Keratinocyte (primary cell): ENCODE measurements at regions not wholly inside any gene's neighbourhood (a gene's known extent, or its start where the extent isn't known, plus 50 kb on each side); places are given as distances from the start of the nearest gene placed in this dataset.

ENCODE experiments used
- EZH2 ChIP-seq: IDR thresholded peaks from one replicate; pipeline ENCODE4 v1.6.1; 2012; ENCODE audit warnings: inconsistent platforms, mild to moderate bottlenecking, low read length, moderate library complexity
- TF ChIP-seq, protein P1 (sequence below), 3 experiments: IDR thresholded peaks in 1 of 3; conservative IDR thresholded peaks in 1 of 3; optimal IDR thresholded peaks in 1 of 3; 2 replicates in 2 of 3; 3 replicates in 1 of 3; pipeline versions ENCODE3 to v1.5.1; 2011; ENCODE audit warnings: low read length in 3 of 3, mild to moderate bottlenecking in 3 of 3, moderate library complexity in 2 of 3, control low read depth in 1 of 3, inconsistent platforms in 1 of 3; ENCODE audit not compliant: insufficient read depth in 2 of 3; ENCODE audit errors: extremely low read depth in 1 of 3

DNA sequence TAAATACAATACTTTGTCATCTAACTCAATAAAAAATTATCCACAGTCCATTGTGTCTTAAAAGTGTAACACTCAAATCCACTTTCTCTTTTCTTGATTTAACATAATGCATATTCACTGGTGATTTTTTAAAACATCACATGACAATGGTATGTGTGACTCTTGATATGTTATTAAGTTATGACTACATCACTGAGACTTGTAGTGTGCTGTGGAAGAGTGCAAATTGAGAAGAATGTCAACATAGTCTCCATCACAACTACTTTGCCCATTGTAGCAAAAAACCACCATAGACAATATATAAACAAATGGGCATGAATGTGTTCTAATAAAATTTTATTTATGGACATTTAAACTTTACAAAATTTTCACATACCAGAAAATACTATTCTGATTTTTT lies 380.7 kb upstream of the PMFBP1 start:
- TF ChIP-seq, protein P1, sequence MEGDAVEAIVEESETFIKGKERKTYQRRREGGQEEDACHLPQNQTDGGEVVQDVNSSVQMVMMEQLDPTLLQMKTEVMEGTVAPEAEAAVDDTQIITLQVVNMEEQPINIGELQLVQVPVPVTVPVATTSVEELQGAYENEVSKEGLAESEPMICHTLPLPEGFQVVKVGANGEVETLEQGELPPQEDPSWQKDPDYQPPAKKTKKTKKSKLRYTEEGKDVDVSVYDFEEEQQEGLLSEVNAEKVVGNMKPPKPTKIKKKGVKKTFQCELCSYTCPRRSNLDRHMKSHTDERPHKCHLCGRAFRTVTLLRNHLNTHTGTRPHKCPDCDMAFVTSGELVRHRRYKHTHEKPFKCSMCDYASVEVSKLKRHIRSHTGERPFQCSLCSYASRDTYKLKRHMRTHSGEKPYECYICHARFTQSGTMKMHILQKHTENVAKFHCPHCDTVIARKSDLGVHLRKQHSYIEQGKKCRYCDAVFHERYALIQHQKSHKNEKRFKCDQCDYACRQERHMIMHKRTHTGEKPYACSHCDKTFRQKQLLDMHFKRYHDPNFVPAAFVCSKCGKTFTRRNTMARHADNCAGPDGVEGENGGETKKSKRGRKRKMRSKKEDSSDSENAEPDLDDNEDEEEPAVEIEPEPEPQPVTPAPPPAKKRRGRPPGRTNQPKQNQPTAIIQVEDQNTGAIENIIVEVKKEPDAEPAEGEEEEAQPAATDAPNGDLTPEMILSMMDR (optimal IDR thresholded peaks at IDR 0.05 in 1 of 3, IDR thresholded peaks at IDR 0.05 in 1 of 3, conservative IDR thresholded peaks at IDR 0.05 in 1 of 3; ENCODE audit: extremely low read depth in 1 of 3, insufficient read depth in 2 of 3, low read length in 3 of 3): no peak
- no peak for TF ChIP-seq EZH2
